ENCODE measurements at regions not wholly inside any gene's neighbourhood (a gene's known extent, or its start where the extent isn't known, plus 50 kb on each side); places are given as distances from the start of the nearest gene placed in this dataset.

DNA sequence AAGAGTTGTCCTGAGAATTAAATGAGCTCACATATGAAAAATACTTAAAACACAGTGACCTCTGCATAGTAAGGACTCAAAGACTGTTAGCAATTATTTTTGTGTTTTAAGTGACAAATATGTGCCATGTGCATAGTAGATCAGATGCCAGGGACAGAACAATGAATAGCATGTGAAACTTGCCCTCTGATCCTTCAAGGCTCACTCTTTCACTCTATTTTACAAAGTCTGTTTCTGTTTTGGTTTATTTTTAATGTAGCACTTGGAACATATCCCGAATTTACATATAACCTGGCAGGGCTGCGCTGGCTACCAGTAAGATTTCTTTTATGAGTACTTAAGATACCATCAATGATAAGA is 135.5 kb upstream of the TNFAIP3 start:
- intact Hi-C loops (cut with micrococcal nuclease; ENCODE audit: unreplicated experiment) (no loop called here), in situ Hi-C loops (cut with MboI) (no loop called here)
- Histone ChIP-seq H3K4me2 (ENCODE audit: control insufficient read depth, insufficient read depth) (no peak overlapping the region), H3K36me3 (ENCODE audit: control insufficient read depth in 2 of 2, insufficient read depth in 2 of 2, low read length in 1 of 2) (no peaks in the 10 kb centered on the region), H3K27ac (ENCODE audit: control insufficient read depth, insufficient read depth) (no peak overlapping the region), H3K79me2 (ENCODE audit: control insufficient read depth, insufficient read depth, low read length) (no peaks in the 10 kb centered on the region), H3K9me3 (replicated peaks; ENCODE audit: control insufficient read depth, insufficient read depth, low read length) (no peaks in the 10 kb centered on the region), H3K27me3 (replicated peaks in 1 of 2; ENCODE audit: control insufficient read depth in 2 of 2, insufficient read depth in 2 of 2, low read length in 1 of 2) (no peaks in the 10 kb centered on the region), H3K4me3 (no peak overlapping the region), H2AFZ (ENCODE audit: control insufficient read depth, low read depth, low read length) (no peak overlapping the region), H3K4me1 (ENCODE audit: control insufficient read depth, insufficient read depth, low read length) (peaks cover 9% of the 10 kb centered on the region), H3K9ac (ENCODE audit: control insufficient read depth, insufficient read depth, low read length) (no peak overlapping the region), H4K20me1 (ENCODE audit: control insufficient read depth, insufficient read depth) (no peaks in the 10 kb centered on the region)
- 81% methylated on average over 2 of the region's 2 CpGs for WGBS (ENCODE audit: insufficient coverage, insufficient replicate concordance, low lambda C conversion rate, missing lambda C conversion rate)
- CTCF ChIA-PET: interaction anchor here (2.1 kb wide), 1 partner anchor 9 kb away, joined by 8 read pairs; no protein-coding TSS in a partner anchor
- peak; percentile 24; the same call in 1 of the 2 replicates for TF ChIP-seq ZNF687 (IDR thresholded peaks at IDR 0.05)
- TF ChIP-seq HDAC2 (IDR thresholded peaks at IDR 0.05): no peak
- FAIRE-seq: no peak
- POLR2A ChIA-PET: no interaction called here
- RAD21 ChIA-PET (ENCODE audit: unreplicated experiment): no interaction called here
- SMC1A ChIA-PET (ENCODE audit: uncharacterized antibody, unreplicated experiment): interaction anchor here (1.0 kb wide), 1 partner anchor 59 kb away, joined by 3 read pairs; no protein-coding TSS in a partner anchor
- no peak for DNase-seq (ENCODE audit: low read depth, low spot score)
- ATAC-seq: no peak
- no TSS peak for BruUV-seq (replicated peaks)
